ENCODE measurements at regions not wholly inside any gene's neighbourhood (a gene's known extent, or its start where the extent isn't known, plus 50 kb on each side); places are given as distances from the start of the nearest gene placed in this dataset.

DNA sequence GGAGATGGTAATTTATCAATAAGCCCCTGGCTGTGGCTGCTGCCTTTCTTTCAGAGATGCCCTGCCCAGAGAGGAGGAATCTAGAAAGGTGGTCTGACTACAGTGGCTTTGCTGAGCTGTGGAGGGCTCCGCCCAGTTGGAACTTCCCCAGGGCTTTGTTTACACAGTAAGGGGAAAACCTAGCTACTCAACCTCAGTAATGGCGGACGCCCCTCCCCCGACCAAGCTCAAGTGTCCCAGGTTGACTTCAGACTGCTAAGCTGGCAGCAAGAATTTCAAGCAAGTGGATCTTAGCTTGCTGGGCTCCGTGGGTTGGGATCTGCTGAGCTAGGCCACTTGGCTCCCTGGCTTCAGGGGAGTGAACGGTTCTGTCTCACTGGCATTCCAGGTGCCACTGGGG is 865.4 kb upstream of the ACO1 start:
- BruUV-seq (replicated peaks) = no TSS peak
- no peak overlapping the region for H2BK120ac ChIP-seq (ENCODE audit: low read depth, low read length)
- no peak overlapping the region for H4K8ac ChIP-seq (ENCODE audit: low read depth in 2 of 2, low read length in 2 of 2)
- no peak overlapping the region for H2BK5ac ChIP-seq (ENCODE audit: low read depth, low read length, poor library complexity, severe bottlenecking)
- no peak overlapping the region for H3K4ac ChIP-seq (ENCODE audit: low read depth, low read length)
- intact Hi-C loops (cut with micrococcal nuclease) = no loop called here
- H3K9ac ChIP-seq (ENCODE audit: low read depth, low read length) = no peak overlapping the region
- no peaks in the 10 kb centered on the region for H3K27me3 ChIP-seq (ENCODE audit: control insufficient read depth, insufficient read depth, low read length)
- peaks cover 2% of the 10 kb centered on the region; the same call in 1 of the 2 replicates for H3K9me3 ChIP-seq (ENCODE audit: control insufficient read depth, insufficient read depth, low read length)
- H2AK5ac ChIP-seq (ENCODE audit: low read depth, low read length) = no peak overlapping the region
- H3K4me2 ChIP-seq (ENCODE audit: low read depth, low read length) = no peak overlapping the region
- WGBS, 2 experiments (ENCODE audit: extremely low coverage in 2 of 2, insufficient read length in 1 of 2) = no CpG with 5 or more reads among the region's 6 CpGs
- no peak overlapping the region for H3K18ac ChIP-seq (ENCODE audit: low read depth, low read length)
- H3K27ac ChIP-seq (ENCODE audit: insufficient read depth, low read length) = no peak overlapping the region
- H3K14ac ChIP-seq (replicated peaks; ENCODE audit: low read depth, low read length) = no peak overlapping the region
- TF ChIP-seq CHD1 (IDR thresholded peaks at IDR 0.05; ENCODE audit: low read depth, low read length) (no peak), NFE2L2 (IDR thresholded peaks at IDR 0.05; ENCODE audit: low read depth, low read length) (no peak), BHLHE40 (IDR thresholded peaks at IDR 0.05; ENCODE audit: low read depth, low read length) (no peak), SMC3 (IDR thresholded peaks at IDR 0.05; ENCODE audit: low read depth, low read length) (no peak), FOS (IDR thresholded peaks at IDR 0.05; ENCODE audit: low read depth, low read length) (no peak), MAZ (IDR thresholded peaks at IDR 0.05; ENCODE audit: borderline replicate concordance, low read depth, low read length) (no peak)
- TF ChIP-seq, protein P1, sequence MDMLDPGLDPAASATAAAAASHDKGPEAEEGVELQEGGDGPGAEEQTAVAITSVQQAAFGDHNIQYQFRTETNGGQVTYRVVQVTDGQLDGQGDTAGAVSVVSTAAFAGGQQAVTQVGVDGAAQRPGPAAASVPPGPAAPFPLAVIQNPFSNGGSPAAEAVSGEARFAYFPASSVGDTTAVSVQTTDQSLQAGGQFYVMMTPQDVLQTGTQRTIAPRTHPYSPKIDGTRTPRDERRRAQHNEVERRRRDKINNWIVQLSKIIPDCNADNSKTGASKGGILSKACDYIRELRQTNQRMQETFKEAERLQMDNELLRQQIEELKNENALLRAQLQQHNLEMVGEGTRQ (IDR thresholded peaks at IDR 0.05; ENCODE audit: low read depth, low read length) = no peak
- H3K4me1 ChIP-seq (ENCODE audit: control insufficient read depth, insufficient read depth, low read length) = no peaks in the 10 kb centered on the region
- no peak overlapping the region for H3K23ac ChIP-seq (ENCODE audit: low read depth, low read length)
- in situ Hi-C loops (cut with MboI; ENCODE audit: low sequenced_read_pairs) = no loop called here
- no peaks in the 10 kb centered on the region for H3K9me1 ChIP-seq (ENCODE audit: insufficient read depth, low read length)
- DNase-seq (no peak), ATAC-seq (ENCODE audit: low read depth) (no peak)
- CTCF ChIA-PET = no interaction called here
- no peaks in the 10 kb centered on the region for H3K36me3 ChIP-seq (ENCODE audit: control insufficient read depth, insufficient read depth, low read length)
- no peak overlapping the region for H2BK15ac ChIP-seq (ENCODE audit: low read depth, low read length)
- H4K5ac ChIP-seq (ENCODE audit: low read depth, low read length) = no peak overlapping the region
- H2AK9ac ChIP-seq (replicated peaks; ENCODE audit: low read depth, low read length, poor library complexity) = no peak overlapping the region
- no peak overlapping the region for H2AFZ ChIP-seq (replicated peaks; ENCODE audit: low read length, poor library complexity)
- no peak overlapping the region for H2BK20ac ChIP-seq (ENCODE audit: low read depth, low read length)
- no peak overlapping the region for H3K4me3 ChIP-seq (ENCODE audit: insufficient read depth, low read depth, low read length)
- no peaks in the 10 kb centered on the region for H4K20me1 ChIP-seq (ENCODE audit: insufficient read depth, low read length)
- no peaks in the 10 kb centered on the region for H3K79me1 ChIP-seq (ENCODE audit: low read depth in 1 of 2, low read length in 2 of 2)
- POLR2A ChIA-PET (ENCODE audit: unreplicated experiment) = no interaction called here
- no peak overlapping the region for H4K91ac ChIP-seq (ENCODE audit: insufficient read depth, low read depth, low read length)
- dilution Hi-C loops (cut with HindIII; ENCODE audit: low sequenced_read_pairs, unreplicated experiment) = no loop called here
- H3K56ac ChIP-seq (ENCODE audit: extremely low read depth, insufficient read depth, low read length) = no peak overlapping the region
